ENCODE measurements at regions not wholly inside any gene's neighbourhood (a gene's known extent, or its start where the extent isn't known, plus 50 kb on each side); places are given as distances from the start of the nearest gene placed in this dataset.

- Histone ChIP-seq H3K36me3 (ENCODE audit: control insufficient read depth, insufficient read depth, low read length) (no peaks in the 10 kb centered on the region), H3K4me3 (ENCODE audit: low read depth, low read length) (no peak overlapping the region), H2AFZ (no peak overlapping the region), H3K9ac (no peak overlapping the region), H3K4me1 (no peaks in the 10 kb centered on the region), H3K27me3 (ENCODE audit: control insufficient read depth, insufficient read depth, low read length) (no peaks in the 10 kb centered on the region), H3K4me2 (ENCODE audit: low read length) (no peak overlapping the region), H3K9me3 (ENCODE audit: control insufficient read depth, low read length) (no peaks in the 10 kb centered on the region), H3K79me2 (no peaks in the 10 kb centered on the region), H3K27ac (no peak overlapping the region)
- TF ChIP-seq CTCF (IDR thresholded peaks at IDR 0.05), result no peak
Measured at GRCh38 chr10:35907548-35907947, 265.5 kb upstream of the FZD8 start.

DNA sequence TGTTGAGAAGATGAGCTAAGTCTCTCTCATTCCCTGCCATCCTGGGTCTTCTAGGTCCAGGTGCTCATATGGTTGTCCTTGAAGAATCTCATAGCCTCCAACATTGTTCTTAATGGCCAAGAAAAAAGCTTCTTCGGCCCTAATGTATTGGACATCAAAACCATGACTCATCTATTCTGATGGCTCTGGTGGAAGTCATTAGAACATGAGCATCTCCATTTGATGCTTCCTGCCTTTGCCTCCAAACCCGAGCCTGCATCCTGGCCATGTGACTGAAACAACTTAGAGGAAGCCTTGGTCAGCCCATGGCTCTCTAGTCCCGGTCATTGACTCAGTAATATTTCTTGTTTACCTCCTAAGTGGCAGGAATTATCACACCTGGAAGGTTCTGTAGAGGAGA is 264.1 kb upstream of the FZD8 start:
- Histone ChIP-seq H3K79me2 (no peaks in the 10 kb centered on the region), H3K36me3 (ENCODE audit: control insufficient read depth, insufficient read depth, low read length) (no peaks in the 10 kb centered on the region), H3K4me2 (ENCODE audit: low read length) (no peak overlapping the region), H3K9me3 (ENCODE audit: control insufficient read depth, low read length) (no peaks in the 10 kb centered on the region), H3K27me3 (ENCODE audit: control insufficient read depth, insufficient read depth, low read length) (no peaks in the 10 kb centered on the region), H2AFZ (no peak overlapping the region), H3K4me3 (ENCODE audit: low read depth, low read length) (no peak overlapping the region), H3K27ac (no peak overlapping the region), H3K4me1 (no peaks in the 10 kb centered on the region), H3K9ac (no peak overlapping the region)
- TF ChIP-seq CTCF (IDR thresholded peaks at IDR 0.05), result no peak

- Histone ChIP-seq H3K4me2 (ENCODE audit: low read length) (no peak overlapping the region), H3K9ac (no peak overlapping the region), H3K79me2 (no peaks in the 10 kb centered on the region), H3K27ac (no peak overlapping the region), H3K27me3 (ENCODE audit: control insufficient read depth, insufficient read depth, low read length) (no peaks in the 10 kb centered on the region), H3K9me3 (ENCODE audit: control insufficient read depth, low read length) (no peaks in the 10 kb centered on the region), H3K4me1 (no peaks in the 10 kb centered on the region), H2AFZ (no peak overlapping the region), H3K4me3 (ENCODE audit: low read depth, low read length) (no peak overlapping the region), H3K36me3 (ENCODE audit: control insufficient read depth, insufficient read depth, low read length) (no peaks in the 10 kb centered on the region)
- no peak for TF ChIP-seq CTCF (IDR thresholded peaks at IDR 0.05)
Measured at GRCh38 chr10:35903021-35903420, 260.9 kb upstream of the FZD8 start.

DNA sequence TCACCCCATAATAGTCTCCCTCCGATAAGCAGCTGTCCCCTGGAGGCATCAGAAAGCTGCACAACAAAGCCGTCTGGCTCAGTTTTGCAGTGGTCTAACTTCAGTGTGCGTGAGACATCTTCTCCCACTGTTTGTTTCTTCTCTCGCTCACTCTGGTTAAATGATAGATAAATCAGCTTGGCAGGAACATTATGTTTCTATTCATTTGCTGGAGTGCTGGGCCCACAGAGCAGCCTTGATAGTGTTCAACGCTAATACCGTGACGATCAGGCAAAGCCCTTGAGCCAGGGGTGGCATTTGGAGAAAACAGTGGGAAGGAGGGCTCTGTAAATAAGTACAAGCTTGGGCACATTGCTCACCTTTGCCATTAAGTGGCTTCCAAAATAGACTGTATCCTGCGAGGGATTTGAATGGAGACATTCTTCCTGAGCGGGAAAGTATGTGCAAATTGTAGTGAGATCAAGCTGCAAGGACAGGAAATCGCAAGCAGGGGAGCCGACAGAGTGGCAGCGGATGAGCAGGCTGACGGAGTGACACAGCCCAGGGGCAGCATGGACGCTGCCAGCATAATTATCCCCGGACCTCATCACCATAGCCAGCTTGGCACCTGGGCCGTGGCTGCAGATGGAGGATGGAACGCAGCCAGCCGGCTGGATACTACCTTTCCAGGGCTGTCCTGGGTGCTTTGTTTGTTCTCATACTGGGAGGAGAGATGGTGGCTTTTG is 256.8 kb upstream of the FZD8 start:
- Histone ChIP-seq H3K79me2 (no peaks in the 10 kb centered on the region), H3K27me3 (ENCODE audit: control insufficient read depth, insufficient read depth, low read length) (no peaks in the 10 kb centered on the region), H3K27ac (no peak overlapping the region), H3K4me1 (no peaks in the 10 kb centered on the region), H3K4me2 (ENCODE audit: low read length) (no peak overlapping the region), H3K9ac (no peak overlapping the region), H3K4me3 (ENCODE audit: low read depth, low read length) (no peak overlapping the region), H2AFZ (no peak overlapping the region), H3K9me3 (ENCODE audit: control insufficient read depth, low read length) (no peaks in the 10 kb centered on the region), H3K36me3 (ENCODE audit: control insufficient read depth, insufficient read depth, low read length) (no peaks in the 10 kb centered on the region)
- no peak for TF ChIP-seq CTCF (IDR thresholded peaks at IDR 0.05)

- no peak overlapping the region for H3K9ac ChIP-seq
- no peak overlapping the region for H3K4me3 ChIP-seq (ENCODE audit: low read depth, low read length)
- no peak for TF ChIP-seq CTCF (IDR thresholded peaks at IDR 0.05)
- H3K4me2 ChIP-seq (ENCODE audit: low read length), result no peak overlapping the region
- H3K9me3 ChIP-seq (ENCODE audit: control insufficient read depth, low read length), result no peaks in the 10 kb centered on the region
- no peak overlapping the region for H2AFZ ChIP-seq
- no peaks in the 10 kb centered on the region for H3K36me3 ChIP-seq (ENCODE audit: control insufficient read depth, insufficient read depth, low read length)
- H3K27ac ChIP-seq, result no peak overlapping the region
- no peaks in the 10 kb centered on the region for H3K4me1 ChIP-seq
- H3K79me2 ChIP-seq, result no peaks in the 10 kb centered on the region
- no peaks in the 10 kb centered on the region for H3K27me3 ChIP-seq (ENCODE audit: control insufficient read depth, insufficient read depth, low read length)
Measured at GRCh38 chr10:35896001-35896400, 253.9 kb upstream of the FZD8 start.

Data from parathyroid adenoma (tissue), 2 donors.